GM18951 (cell line): ENCODE measurements at regions not wholly inside any gene's neighbourhood (a gene's known extent, or its start where the extent isn't known, plus 50 kb on each side); places are given as distances from the start of the nearest gene placed in this dataset.
"Not testable (repeated sequence)": the region's sequence is repeated elsewhere in the genome, so short reads cannot be mapped to it uniquely, and the experiment has no call there.

Experiments used
- POLR2A ChIP-seq: IDR thresholded peaks from 4 replicates; pipeline ENCODE4 v1.6.1; 2011; ENCODE audit warnings: mild to moderate bottlenecking; ENCODE audit not compliant: insufficient read length, insufficient read depth; ENCODE audit errors: extremely low read depth
- in situ Hi-C: fragments of 300-500 bp; cut with MboI; formaldehyde crosslinking; loops from one replicate; pipeline ENCODE4 v1.12.0; 2022; ENCODE audit warnings: low sequenced_read_pairs, mixed read lengths, inconsistent platforms; ENCODE audit not compliant: unreplicated experiment

- TF ChIP-seq POLR2A = no peak
- in situ Hi-C loops = no loop called here
Observed at GRCh38 chr2:59342166-59342565, 1101.0 kb upstream of the FANCL start.

GRCh38 chr2:59339837-59340207 lies 1098.7 kb upstream of the FANCL start:
- no peak for TF ChIP-seq POLR2A

DNA sequence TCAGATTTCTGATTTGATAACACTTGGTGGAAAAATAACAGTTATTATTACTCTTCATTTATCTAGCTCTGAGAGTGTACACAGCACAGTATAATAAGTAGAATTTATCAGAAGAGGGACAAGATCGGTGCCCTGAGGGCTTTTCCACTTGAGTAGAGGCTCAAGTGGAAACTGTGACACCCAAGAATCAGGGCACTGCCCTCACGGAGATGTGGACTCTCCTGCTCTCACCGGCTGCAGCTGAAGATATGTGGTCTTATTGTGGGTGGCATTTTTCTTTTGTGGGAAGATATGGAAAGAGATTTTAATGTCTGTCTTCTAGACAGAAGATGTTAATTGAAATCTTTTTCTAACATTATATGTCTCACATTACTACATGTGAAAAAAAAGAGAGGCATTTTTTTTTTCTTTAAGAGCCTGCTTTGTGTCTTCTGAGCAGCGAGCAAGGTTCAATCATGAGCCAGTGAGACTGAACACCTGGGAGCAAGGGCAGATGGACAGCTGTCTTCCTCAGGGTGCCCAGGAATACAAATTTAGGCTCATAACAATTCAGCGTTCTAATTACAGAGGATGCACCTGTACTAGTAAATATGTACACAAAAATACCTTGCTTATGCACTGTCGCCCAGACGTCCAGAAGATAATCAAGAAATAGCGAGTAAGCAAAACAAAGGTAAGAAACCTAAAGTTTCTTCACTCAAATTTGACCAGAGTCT lies 1098.2 kb upstream of the FANCL start:
- no peak for TF ChIP-seq POLR2A
- in situ Hi-C loops = no loop called here

More at GRCh38 chr2:59339837-59340207, 1098.7 kb upstream of the FANCL start:
- in situ Hi-C loops = no loop called here

DNA sequence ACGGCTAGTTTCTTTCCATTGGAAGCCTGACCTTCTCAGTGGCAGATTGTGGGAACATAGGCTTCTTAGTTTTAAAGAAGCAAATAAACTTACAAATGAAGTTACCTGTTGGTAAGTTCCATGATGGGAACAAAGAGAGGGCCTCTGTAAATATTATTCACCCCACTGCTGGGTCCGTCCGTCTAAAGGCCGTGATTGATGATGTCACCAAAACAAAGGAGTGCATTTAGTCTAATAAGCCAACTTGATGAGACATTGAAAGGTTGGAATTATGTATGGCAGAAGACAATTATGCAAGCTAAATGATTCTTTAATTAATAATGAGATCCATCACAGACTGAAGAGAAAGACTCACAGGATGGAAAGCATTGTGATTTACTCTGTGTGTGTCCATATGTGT lies 1091.9 kb upstream of the FANCL start:
- in situ Hi-C loops = no loop called here
- TF ChIP-seq POLR2A = no peak

- in situ Hi-C loops = not testable (repeated sequence)
Observed at GRCh38 chr2:59326581-59327365, 1085.6 kb upstream of the FANCL start.

DNA sequence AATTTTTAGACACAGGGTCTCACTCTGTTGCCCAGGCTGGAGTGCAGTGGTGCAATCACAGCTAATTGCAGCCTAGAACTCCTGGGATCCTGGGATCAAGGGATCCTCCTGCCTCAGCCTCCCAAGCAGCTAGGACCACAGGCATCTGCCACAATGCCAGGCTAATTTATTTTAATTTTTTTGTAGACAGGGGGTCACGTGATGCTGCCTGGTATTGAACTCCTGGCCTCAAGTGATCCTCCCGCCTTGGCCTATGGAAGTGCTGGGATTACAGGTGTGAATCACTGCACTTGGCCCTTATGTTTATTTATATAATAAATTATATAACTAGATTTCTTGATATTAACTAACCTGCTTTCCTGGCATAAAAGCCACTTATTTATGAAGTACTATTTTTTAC lies 1081.7 kb upstream of the FANCL start:
- in situ Hi-C loops = loop anchor here (25.0 kb wide), 1 partner anchor 1264 kb away; no protein-coding TSS in a partner anchor
- TF ChIP-seq POLR2A = no peak

GRCh38 chr2:59322005-59322404 lies 1080.9 kb upstream of the FANCL start:
- no peak for TF ChIP-seq POLR2A
- in situ Hi-C loops = loop anchor here (25.0 kb wide), 1 partner anchor 1265 kb away; no protein-coding TSS in a partner anchor

DNA sequence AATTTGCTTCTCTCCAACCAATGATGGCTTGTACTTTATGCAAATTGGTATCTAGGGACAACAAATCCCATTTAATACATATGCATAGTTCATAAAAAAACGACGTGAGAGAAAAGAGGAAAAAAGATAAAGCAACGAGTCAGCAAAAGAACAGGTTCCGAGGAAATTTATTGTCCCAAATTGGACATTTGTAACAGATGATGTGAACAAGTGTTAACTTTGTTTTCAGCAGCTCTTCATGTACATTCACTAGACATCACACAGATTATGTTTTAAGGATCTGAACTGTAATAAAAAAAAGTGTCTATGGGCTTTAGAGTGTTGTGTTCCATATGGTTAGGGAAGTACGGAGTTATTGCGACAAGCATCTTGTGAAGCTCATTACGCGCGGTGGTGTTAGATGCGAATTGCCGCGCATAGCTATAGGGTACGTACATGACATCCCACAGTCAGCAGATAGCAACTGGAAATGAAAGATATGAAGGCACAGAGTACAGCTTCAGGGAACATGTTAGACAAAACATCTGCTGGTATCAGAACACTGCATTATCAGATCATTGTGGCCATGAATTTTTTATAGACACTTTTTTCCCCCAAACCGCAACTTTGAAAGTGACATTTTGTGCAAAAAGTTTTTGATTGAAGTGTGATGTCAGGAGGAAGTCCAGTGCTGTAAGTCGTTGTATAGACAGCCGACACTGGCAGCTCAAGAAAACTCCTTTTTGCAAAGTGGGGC lies 1073.1 kb upstream of the FANCL start:
- in situ Hi-C loops = loop anchor here (25.0 kb wide), 1 partner anchor 1273 kb away; no protein-coding TSS in a partner anchor
- TF ChIP-seq POLR2A = no peak

DNA sequence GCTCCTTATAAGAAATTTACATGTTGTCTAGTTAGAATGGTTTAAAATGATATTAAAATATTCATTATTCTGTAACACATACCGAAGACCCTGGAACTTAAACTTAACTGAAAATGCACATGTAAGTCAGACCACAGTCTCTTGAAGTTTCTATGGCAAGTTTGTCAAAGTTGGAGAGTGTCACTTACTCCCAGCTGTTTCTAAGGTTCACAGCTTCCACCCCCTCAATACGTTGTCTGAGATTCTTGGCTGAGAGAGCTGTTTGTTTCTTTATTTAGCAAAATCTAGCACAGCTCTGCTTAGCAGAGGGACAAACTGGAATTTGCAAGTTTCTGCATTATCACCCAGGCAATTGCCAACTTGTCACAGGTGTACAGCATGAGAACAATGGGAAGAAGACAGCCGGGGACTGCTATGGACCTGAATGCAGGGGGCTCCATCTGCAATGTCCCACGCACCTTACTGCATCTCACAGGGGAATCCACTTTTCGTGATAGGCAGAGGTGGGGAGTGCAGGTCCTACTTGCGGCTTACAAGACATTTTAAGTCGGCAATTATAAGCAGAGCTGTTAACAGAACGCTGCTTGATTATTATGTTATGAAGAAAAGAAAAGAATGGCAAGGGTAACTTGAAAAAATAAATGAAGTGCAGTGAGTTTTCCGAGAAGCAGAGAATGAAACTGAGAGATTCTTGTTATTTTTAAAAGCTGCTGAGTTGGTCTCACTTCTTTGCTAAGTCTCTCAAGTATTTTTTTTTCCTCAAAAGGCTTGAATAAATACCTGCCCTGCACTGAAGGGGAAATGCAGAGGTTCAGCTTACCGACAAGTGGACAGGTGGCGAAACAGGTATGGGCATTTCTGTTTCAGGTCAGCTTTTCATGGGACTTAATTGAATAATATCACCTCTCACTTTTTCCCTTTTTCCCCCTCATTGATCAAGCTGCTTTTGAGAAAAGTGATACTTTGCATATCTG lies 1072.1 kb upstream of the FANCL start:
- in situ Hi-C loops = loop anchor here (25.0 kb wide), 1 partner anchor 1274 kb away; no protein-coding TSS in a partner anchor
- TF ChIP-seq POLR2A = no peak

GRCh38 chr2:59312029-59312428 lies 1070.9 kb upstream of the FANCL start:
- in situ Hi-C loops = loop anchor here (25.0 kb wide), 1 partner anchor 1275 kb away; no protein-coding TSS in a partner anchor

DNA sequence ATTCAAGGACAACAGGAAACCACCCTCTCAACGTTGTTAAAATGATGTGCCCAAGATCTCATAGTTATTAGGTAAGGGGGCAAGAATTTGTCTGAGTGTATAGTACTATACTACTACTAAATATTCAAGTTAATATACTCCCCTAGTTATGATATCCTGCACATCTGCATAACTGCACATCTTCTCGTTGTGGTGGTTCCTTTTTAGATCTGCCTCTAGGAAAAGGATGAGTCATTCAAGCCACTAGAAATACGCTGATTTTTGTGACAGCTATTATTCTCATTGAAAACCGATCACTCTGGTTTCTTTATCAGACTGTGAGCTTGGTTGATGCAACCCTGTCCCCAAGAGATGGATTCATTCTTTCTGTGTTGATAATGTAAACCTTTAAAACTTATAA lies 1067.0 kb upstream of the FANCL start:
- no peak for TF ChIP-seq POLR2A
- in situ Hi-C loops = loop anchor here (25.0 kb wide), 1 partner anchor 1279 kb away; no protein-coding TSS in a partner anchor

More at GRCh38 chr2:59312029-59312428, 1070.9 kb upstream of the FANCL start:
- TF ChIP-seq POLR2A = no peak

DNA sequence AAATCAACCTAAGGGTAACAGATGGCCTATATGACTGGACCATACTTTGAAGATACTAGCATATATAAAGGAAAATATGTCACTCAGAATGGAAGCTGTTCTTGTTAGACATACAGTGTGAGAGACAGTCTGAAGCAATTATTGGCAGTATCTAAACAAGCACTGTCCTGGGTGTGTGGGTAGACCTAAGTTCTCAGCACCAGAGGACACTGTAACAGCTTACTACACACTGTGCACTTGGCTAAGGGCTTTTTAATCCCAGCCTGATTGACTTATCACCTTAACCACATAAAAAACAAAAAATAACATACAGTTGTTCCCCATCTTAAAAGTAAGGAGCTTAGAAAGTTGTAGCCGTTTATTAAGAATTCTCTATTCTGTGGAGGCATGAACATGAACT lies 1066.1 kb upstream of the FANCL start:
- in situ Hi-C loops = loop anchor here (25.0 kb wide), 1 partner anchor 1280 kb away; no protein-coding TSS in a partner anchor
- TF ChIP-seq POLR2A = no peak

DNA sequence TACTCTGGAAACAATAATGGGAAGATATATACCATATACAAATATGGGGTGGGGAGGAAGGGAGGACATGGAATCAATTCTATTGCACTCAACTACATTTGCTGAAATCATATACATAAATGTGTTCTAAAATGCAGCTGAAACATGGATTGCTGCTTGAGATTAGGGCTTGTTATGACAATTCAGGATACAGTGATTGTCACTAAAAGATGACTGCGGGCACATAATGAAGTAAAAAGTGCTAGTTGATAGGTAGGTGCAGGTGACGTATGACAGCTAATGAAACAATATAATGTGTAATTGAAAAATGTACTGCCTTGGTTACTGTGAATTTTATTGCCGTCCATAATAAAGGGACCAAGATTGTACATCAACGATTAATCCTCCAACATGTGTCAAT lies 1062.1 kb upstream of the FANCL start:
- TF ChIP-seq POLR2A = no peak
- in situ Hi-C loops = loop anchor here (25.0 kb wide), 1 partner anchor 1284 kb away; no protein-coding TSS in a partner anchor
